ENCODE measurements at regions not wholly inside any gene's neighbourhood (a gene's known extent, or its start where the extent isn't known, plus 50 kb on each side); places are given as distances from the start of the nearest gene placed in this dataset.

DNA sequence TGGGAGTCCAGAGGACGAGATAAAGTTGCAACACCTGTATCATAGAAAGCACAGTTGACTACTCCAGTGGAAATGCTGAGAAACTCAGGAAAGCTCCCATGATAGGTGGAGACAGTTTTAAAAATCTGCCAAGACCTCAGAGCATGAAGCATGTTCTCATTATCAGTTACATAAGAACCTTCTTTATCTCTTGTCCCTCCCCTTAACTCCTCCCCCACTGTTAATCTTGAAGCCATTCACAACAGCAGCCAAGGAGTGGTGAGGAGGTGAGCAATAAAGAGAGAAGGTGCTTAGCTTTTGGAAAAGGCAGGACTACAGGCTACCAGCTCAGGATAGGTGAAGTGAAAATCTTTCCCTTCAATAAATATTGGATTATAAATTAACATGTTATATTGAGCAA, 657.9 kb downstream of the NYAP2 start:
- TF ChIP-seq, protein P1, sequence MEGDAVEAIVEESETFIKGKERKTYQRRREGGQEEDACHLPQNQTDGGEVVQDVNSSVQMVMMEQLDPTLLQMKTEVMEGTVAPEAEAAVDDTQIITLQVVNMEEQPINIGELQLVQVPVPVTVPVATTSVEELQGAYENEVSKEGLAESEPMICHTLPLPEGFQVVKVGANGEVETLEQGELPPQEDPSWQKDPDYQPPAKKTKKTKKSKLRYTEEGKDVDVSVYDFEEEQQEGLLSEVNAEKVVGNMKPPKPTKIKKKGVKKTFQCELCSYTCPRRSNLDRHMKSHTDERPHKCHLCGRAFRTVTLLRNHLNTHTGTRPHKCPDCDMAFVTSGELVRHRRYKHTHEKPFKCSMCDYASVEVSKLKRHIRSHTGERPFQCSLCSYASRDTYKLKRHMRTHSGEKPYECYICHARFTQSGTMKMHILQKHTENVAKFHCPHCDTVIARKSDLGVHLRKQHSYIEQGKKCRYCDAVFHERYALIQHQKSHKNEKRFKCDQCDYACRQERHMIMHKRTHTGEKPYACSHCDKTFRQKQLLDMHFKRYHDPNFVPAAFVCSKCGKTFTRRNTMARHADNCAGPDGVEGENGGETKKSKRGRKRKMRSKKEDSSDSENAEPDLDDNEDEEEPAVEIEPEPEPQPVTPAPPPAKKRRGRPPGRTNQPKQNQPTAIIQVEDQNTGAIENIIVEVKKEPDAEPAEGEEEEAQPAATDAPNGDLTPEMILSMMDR (IDR thresholded peaks at IDR 0.05; ENCODE audit: low read depth, low read length): no peak
- no peak for DNase-seq (ENCODE audit: low read depth, low spot score)
- H3K4me3 ChIP-seq (ENCODE audit: low read depth, low read length): no peak overlapping the region
- in situ Hi-C loops (cut with HindIII; ENCODE audit: low sequenced_read_pairs): no loop called here

DNA sequence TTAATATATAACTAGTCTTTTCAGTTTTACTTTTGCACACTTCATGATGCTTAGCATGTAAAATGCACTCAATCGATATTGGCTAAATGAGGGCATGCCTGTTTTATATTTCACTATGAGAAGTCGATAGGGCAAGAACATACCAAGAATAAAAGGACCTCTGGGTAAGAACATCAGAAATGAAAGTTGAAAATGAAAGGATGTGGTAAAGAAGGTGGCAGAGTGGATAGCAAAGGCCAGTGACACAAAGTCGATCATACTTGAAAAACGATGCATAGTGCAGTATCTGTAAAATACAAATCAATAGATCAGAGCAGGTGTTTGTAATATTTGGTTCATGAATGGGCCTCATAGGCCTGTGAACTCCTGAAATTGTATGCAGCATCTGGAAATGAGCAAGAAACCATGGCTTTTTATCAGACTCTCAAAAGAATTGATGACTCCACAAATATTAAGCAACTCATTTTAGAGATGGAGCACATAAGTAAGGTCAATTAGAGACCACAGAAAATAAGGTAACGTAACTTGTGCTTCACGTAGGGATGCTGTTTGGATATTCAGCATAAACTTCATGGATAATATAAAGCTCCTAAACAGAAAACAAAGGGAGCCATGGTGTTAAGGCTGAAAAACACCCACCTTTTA, 653.4 kb downstream of the NYAP2 start:
- TF ChIP-seq, protein P1 (IDR thresholded peaks at IDR 0.05; ENCODE audit: low read depth, low read length): no peak
- DNase-seq (ENCODE audit: low read depth, low spot score): no peak
- in situ Hi-C loops (cut with HindIII; ENCODE audit: low sequenced_read_pairs): no loop called here
- H3K4me3 ChIP-seq (ENCODE audit: low read depth, low read length): no peak overlapping the region

DNA sequence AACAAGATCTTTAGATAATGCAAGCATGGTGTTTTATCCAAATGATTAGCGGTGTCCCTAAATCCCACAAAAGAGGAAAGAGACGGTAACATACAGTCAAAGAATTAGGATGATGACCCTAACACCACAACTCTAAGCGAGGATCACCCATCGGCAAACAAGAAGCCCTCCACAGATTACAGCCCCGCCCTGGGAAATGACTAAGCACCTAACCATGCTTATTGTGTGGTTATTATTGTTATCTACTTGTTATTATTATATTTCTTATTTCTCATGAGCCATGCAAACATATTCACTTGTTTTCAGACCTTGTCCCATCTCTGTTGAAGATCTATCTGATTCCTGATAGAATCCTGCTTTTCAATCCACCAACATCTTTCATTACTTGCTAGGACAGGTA, 651.3 kb downstream of the NYAP2 start:
- in situ Hi-C loops (cut with HindIII; ENCODE audit: low sequenced_read_pairs): no loop called here
- TF ChIP-seq, protein P1 (IDR thresholded peaks at IDR 0.05; ENCODE audit: low read depth, low read length): no peak
- no peak overlapping the region for H3K4me3 ChIP-seq (ENCODE audit: low read depth, low read length)
- DNase-seq (ENCODE audit: low read depth, low spot score): peak; percentile 15

DNA sequence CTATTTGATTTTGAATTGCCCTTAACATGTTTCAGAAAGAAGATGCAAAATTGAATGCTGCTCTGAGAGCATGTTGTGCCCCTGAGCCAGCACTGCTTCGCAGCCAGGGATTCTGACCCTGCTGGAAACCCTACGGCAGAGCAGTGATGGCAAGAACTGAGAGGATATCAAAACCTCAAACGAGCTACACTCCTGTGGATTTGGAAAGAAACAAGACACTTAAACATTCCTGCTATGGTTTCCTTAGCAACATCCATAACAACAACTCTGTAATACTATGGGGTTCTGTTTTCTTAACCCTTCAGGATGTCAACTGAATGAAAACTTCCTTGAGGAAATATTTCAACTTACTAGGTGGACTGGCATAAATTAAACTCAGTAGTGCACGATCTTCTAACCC, 649.1 kb downstream of the NYAP2 start:
- no peak overlapping the region for H3K4me3 ChIP-seq (ENCODE audit: low read depth, low read length)
- peak; percentile 96 for DNase-seq (ENCODE audit: low read depth, low spot score)
- TF ChIP-seq, protein P1 (IDR thresholded peaks at IDR 0.05; ENCODE audit: low read depth, low read length): peak; percentile 12
- in situ Hi-C loops (cut with HindIII; ENCODE audit: low sequenced_read_pairs): no loop called here

DNA sequence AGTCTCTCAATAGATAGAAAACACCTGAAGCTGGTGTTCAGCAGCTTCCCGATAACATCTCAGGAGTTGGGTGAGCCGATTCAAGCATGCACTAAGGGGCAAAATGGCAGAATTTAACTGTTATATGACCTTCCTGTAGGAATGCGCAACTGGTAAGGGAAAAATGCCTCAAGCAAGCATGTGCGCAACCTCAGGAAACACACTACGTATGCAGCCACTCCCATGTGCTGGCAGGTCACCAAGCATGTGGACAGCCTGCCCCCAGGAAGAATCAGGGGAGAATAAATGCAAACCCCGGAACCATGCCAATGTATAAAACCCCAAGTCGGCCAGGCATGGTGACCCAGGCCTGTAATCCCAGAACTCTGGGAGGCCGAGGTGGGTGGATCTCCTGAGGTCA, 645.6 kb downstream of the NYAP2 start:
- no peak for DNase-seq (ENCODE audit: low read depth, low spot score)
- TF ChIP-seq, protein P1 (IDR thresholded peaks at IDR 0.05; ENCODE audit: low read depth, low read length): no peak
- in situ Hi-C loops (cut with HindIII; ENCODE audit: low sequenced_read_pairs): no loop called here
- H3K4me3 ChIP-seq (ENCODE audit: low read depth, low read length): no peak overlapping the region

DNA sequence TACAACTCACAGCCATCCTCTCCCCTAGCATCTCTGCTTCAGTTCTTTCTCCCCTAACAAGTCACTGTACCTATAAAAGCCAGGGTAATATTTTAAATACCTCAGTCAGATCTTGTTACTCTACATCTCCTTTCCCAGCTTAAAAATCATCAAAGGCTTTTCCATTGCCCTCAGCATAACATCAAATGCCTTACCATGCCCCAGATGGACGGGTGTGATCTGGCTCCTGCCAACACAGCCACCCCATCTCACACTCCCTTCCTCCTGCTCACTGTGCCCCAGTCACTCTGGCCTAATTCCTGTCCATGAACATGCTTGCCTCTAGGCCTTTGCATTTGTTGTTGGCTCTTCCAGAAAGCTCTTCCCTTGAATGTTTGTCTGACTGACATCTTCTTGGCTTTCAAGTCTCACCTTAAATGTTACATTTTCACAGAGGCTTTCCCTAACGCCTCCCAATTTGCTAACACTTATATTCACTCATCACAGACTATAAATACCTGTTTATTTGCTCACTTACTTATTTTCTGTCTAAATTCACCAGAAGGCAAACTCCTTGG, 640.9 kb downstream of the NYAP2 start:
- in situ Hi-C loops (cut with HindIII; ENCODE audit: low sequenced_read_pairs): no loop called here
- no peak overlapping the region for H3K4me3 ChIP-seq (ENCODE audit: low read depth, low read length)
- TF ChIP-seq, protein P1 (IDR thresholded peaks at IDR 0.05; ENCODE audit: low read depth, low read length): no peak
- DNase-seq (ENCODE audit: low read depth, low spot score): no peak
